Gastroesophageal sphincter (tissue), 3 donors: ENCODE measurements at regions not wholly inside any gene's neighbourhood (a gene's known extent, or its start where the extent isn't known, plus 50 kb on each side); places are given as distances from the start of the nearest gene placed in this dataset.

Experiments
- CTCF ChIP-seq, 4 experiments: fragments of 200-600 bp in 2 of 4; fragments of 450-650 bp in 2 of 4; sonication (generic) in 1 of 4; IDR thresholded peaks; one replicate each; pipeline ENCODE4 v1.5.1; 2017 to 2019; ENCODE audit warnings: antibody characterized with exemption in 4 of 4, mild to moderate bottlenecking in 2 of 4, moderate library complexity in 2 of 4
- POLR2A ChIP-seq, 2 donors: fragments of 450-650 bp; IDR thresholded peaks; one replicate each; pipeline ENCODE4 v1.6.1; 2017; ENCODE audit warnings: antibody characterized with exemption in 2 of 2, mild to moderate bottlenecking in 2 of 2, moderate library complexity in 1 of 2

- TF ChIP-seq POLR2A (IDR thresholded peaks at IDR 0.05): no peak
- no peak for TF ChIP-seq CTCF (IDR thresholded peaks at IDR 0.05)
These were observed 451.5 kb upstream of the SORCS1 start for GRCh38 chr10:107616031-107616430.
